GM18505 (cell line): ENCODE measurements at regions not wholly inside any gene's neighbourhood (a gene's known extent, or its start where the extent isn't known, plus 50 kb on each side); places are given as distances from the start of the nearest gene placed in this dataset.
"Not testable (repeated sequence)": the region's sequence is repeated elsewhere in the genome, so short reads cannot be mapped to it uniquely, and the experiment has no call there.

Source experiments
- ATAC-seq: cut with Tn5 transposase; IDR thresholded peaks from one replicate; pipeline ENCODE4 v1.9.1; 2021; ENCODE audit not compliant: unreplicated experiment
- POLR2A ChIP-seq: IDR thresholded peaks from 4 replicates; pipeline ENCODE4 v1.6.1; 2011; ENCODE audit warnings: borderline replicate concordance; ENCODE audit not compliant: insufficient read depth, insufficient read length; ENCODE audit errors: extremely low read depth

GRCh38 chr2:150672311-150672710 lies 184.8 kb upstream of the RND3 start:
- no peak for TF ChIP-seq POLR2A
- ATAC-seq, result no peak

GRCh38 chr2:150669492-150669891 lies 182.0 kb upstream of the RND3 start:
- no peak for TF ChIP-seq POLR2A
- no peak for ATAC-seq

GRCh38 chr2:150667039-150667438 lies 179.6 kb upstream of the RND3 start:
- not testable (repeated sequence) for ATAC-seq

GRCh38 chr2:150663143-150663542 lies 175.7 kb upstream of the RND3 start:
- no peak for ATAC-seq
- TF ChIP-seq POLR2A, result no peak

GRCh38 chr2:150656002-150656401 lies 168.5 kb upstream of the RND3 start:
- ATAC-seq, result no peak
- TF ChIP-seq POLR2A, result no peak

- ATAC-seq, result no peak
Observed at GRCh38 chr2:150653351-150653750, 165.9 kb upstream of the RND3 start.

GRCh38 chr2:150647943-150648342 lies 160.5 kb upstream of the RND3 start:
- ATAC-seq, result no peak
- TF ChIP-seq POLR2A, result no peak

More at GRCh38 chr2:150653351-150653750, 165.9 kb upstream of the RND3 start:
- no peak for TF ChIP-seq POLR2A

GRCh38 chr2:150646746-150647145 lies 159.3 kb upstream of the RND3 start:
- no peak for ATAC-seq
- no peak for TF ChIP-seq POLR2A

GRCh38 chr2:150644298-150645067 lies 157.0 kb upstream of the RND3 start:
- ATAC-seq, result no peak
- TF ChIP-seq POLR2A, result no peak

GRCh38 chr2:150643114-150643725 lies 155.8 kb upstream of the RND3 start:
- no peak for ATAC-seq
- TF ChIP-seq POLR2A, result no peak

GRCh38 chr2:150640039-150640438 lies 152.6 kb upstream of the RND3 start:
- no peak for ATAC-seq
- no peak for TF ChIP-seq POLR2A

- no peak for TF ChIP-seq POLR2A
Observed at GRCh38 chr2:150639383-150639782, 151.9 kb upstream of the RND3 start.

GRCh38 chr2:150631236-150631821 lies 143.9 kb upstream of the RND3 start:
- no peak for ATAC-seq
- TF ChIP-seq POLR2A, result no peak

More at GRCh38 chr2:150639383-150639782, 151.9 kb upstream of the RND3 start:
- no peak for ATAC-seq
